ENCODE measurements at regions not wholly inside any gene's neighbourhood (a gene's known extent, or its start where the extent isn't known, plus 50 kb on each side); places are given as distances from the start of the nearest gene placed in this dataset.
"Not testable (repeated sequence)": the region's sequence is repeated elsewhere in the genome, so short reads cannot be mapped to it uniquely, and the experiment has no call there.

- Histone ChIP-seq H3K36me3 (ENCODE audit: control insufficient read depth in 1 of 2, insufficient read depth in 2 of 2, low read length in 2 of 2) (no peaks in the 10 kb centered on the region), H3K27me3 (ENCODE audit: low read depth, low read length) (no peaks in the 10 kb centered on the region), H3K27ac (ENCODE audit: low read length) (no peak overlapping the region), H3K4me3 (ENCODE audit: low read depth in 1 of 2, low read length in 2 of 2) (no peak overlapping the region), H3K4me1 (ENCODE audit: control insufficient read depth in 1 of 2, insufficient read depth in 2 of 2, low read length in 2 of 2) (no peaks in the 10 kb centered on the region), H3K9me3 (ENCODE audit: control insufficient read depth in 1 of 2, low read length in 2 of 2) (peaks cover 0 to 7% of the 10 kb centered on the region in 2 donors)
These were observed 78.0 kb upstream of the ATP5PO start for GRCh38 chr21:33993286-33994231.

- H3K27ac ChIP-seq (ENCODE audit: low read length); H3K27me3 ChIP-seq (ENCODE audit: low read depth, low read length); H3K4me3 ChIP-seq (ENCODE audit: low read depth in 1 of 2, low read length in 2 of 2); H3K4me1 ChIP-seq (ENCODE audit: control insufficient read depth in 1 of 2, insufficient read depth in 2 of 2, low read length in 2 of 2); H3K36me3 ChIP-seq (ENCODE audit: control insufficient read depth in 1 of 2, insufficient read depth in 2 of 2, low read length in 2 of 2); H3K9me3 ChIP-seq (ENCODE audit: control insufficient read depth in 1 of 2, low read length in 2 of 2): not testable (repeated sequence)
These were observed 76.8 kb upstream of the ATP5PO start for GRCh38 chr21:33992412-33992811.

- H3K27ac ChIP-seq (ENCODE audit: low read length), result no peak overlapping the region
- no peaks in the 10 kb centered on the region for H3K36me3 ChIP-seq (ENCODE audit: control insufficient read depth in 1 of 2, insufficient read depth in 2 of 2, low read length in 2 of 2)
- no peak overlapping the region for H3K4me3 ChIP-seq (ENCODE audit: low read depth in 1 of 2, low read length in 2 of 2)
- H3K27me3 ChIP-seq (ENCODE audit: low read depth, low read length), result no peaks in the 10 kb centered on the region
- no peaks in the 10 kb centered on the region for H3K9me3 ChIP-seq (ENCODE audit: control insufficient read depth in 1 of 2, low read length in 2 of 2)
- no peaks in the 10 kb centered on the region for H3K4me1 ChIP-seq (ENCODE audit: control insufficient read depth in 1 of 2, insufficient read depth in 2 of 2, low read length in 2 of 2)
These were observed 75.5 kb upstream of the ATP5PO start for GRCh38 chr21:33991133-33991532.

GRCh38 chr21:33989440-33989839, 73.8 kb upstream of the ATP5PO start:
- Histone ChIP-seq H3K36me3 (ENCODE audit: control insufficient read depth in 1 of 2, insufficient read depth in 2 of 2, low read length in 2 of 2) (no peaks in the 10 kb centered on the region), H3K4me3 (ENCODE audit: low read depth in 1 of 2, low read length in 2 of 2) (no peak overlapping the region), H3K9me3 (ENCODE audit: control insufficient read depth in 1 of 2, low read length in 2 of 2) (no peaks in the 10 kb centered on the region), H3K27ac (ENCODE audit: low read length) (no peak overlapping the region), H3K27me3 (ENCODE audit: low read depth, low read length) (no peaks in the 10 kb centered on the region), H3K4me1 (ENCODE audit: control insufficient read depth in 1 of 2, insufficient read depth in 2 of 2, low read length in 2 of 2) (no peaks in the 10 kb centered on the region)

GRCh38 chr21:33988237-33989017, 72.8 kb upstream of the ATP5PO start:
- Histone ChIP-seq H3K36me3 (ENCODE audit: control insufficient read depth in 1 of 2, insufficient read depth in 2 of 2, low read length in 2 of 2) (no peaks in the 10 kb centered on the region), H3K27ac (ENCODE audit: low read length) (no peak overlapping the region), H3K4me3 (ENCODE audit: low read depth in 1 of 2, low read length in 2 of 2) (no peak overlapping the region), H3K9me3 (ENCODE audit: control insufficient read depth in 1 of 2, low read length in 2 of 2) (no peaks in the 10 kb centered on the region), H3K4me1 (ENCODE audit: control insufficient read depth in 1 of 2, insufficient read depth in 2 of 2, low read length in 2 of 2) (no peaks in the 10 kb centered on the region), H3K27me3 (ENCODE audit: low read depth, low read length) (no peaks in the 10 kb centered on the region)

GRCh38 chr21:33987461-33987860, 71.9 kb upstream of the ATP5PO start:
- H3K9me3 ChIP-seq (ENCODE audit: control insufficient read depth in 1 of 2, low read length in 2 of 2), result no peaks in the 10 kb centered on the region
- no peaks in the 10 kb centered on the region for H3K4me1 ChIP-seq (ENCODE audit: control insufficient read depth in 1 of 2, insufficient read depth in 2 of 2, low read length in 2 of 2)
- no peak overlapping the region for H3K27ac ChIP-seq (ENCODE audit: low read length)
- no peak overlapping the region for H3K4me3 ChIP-seq (ENCODE audit: low read depth in 1 of 2, low read length in 2 of 2)
- no peaks in the 10 kb centered on the region for H3K36me3 ChIP-seq (ENCODE audit: control insufficient read depth in 1 of 2, insufficient read depth in 2 of 2, low read length in 2 of 2)
- H3K27me3 ChIP-seq (ENCODE audit: low read depth, low read length), result no peaks in the 10 kb centered on the region

GRCh38 chr21:33985117-33986050, 69.8 kb upstream of the ATP5PO start:
- Histone ChIP-seq H3K4me1 (ENCODE audit: control insufficient read depth in 1 of 2, insufficient read depth in 2 of 2, low read length in 2 of 2) (no peaks in the 10 kb centered on the region), H3K27me3 (ENCODE audit: low read depth, low read length) (no peaks in the 10 kb centered on the region), H3K4me3 (ENCODE audit: low read depth in 1 of 2, low read length in 2 of 2) (no peak overlapping the region), H3K9me3 (ENCODE audit: control insufficient read depth in 1 of 2, low read length in 2 of 2) (no peaks in the 10 kb centered on the region), H3K36me3 (ENCODE audit: control insufficient read depth in 1 of 2, insufficient read depth in 2 of 2, low read length in 2 of 2) (no peaks in the 10 kb centered on the region), H3K27ac (ENCODE audit: low read length) (no peak overlapping the region)

- H3K27me3 ChIP-seq (ENCODE audit: low read depth, low read length), result no peaks in the 10 kb centered on the region
- no peak overlapping the region for H3K4me3 ChIP-seq (ENCODE audit: low read depth in 1 of 2, low read length in 2 of 2)
- H3K36me3 ChIP-seq (ENCODE audit: control insufficient read depth in 1 of 2, insufficient read depth in 2 of 2, low read length in 2 of 2), result no peaks in the 10 kb centered on the region
- no peaks in the 10 kb centered on the region for H3K9me3 ChIP-seq (ENCODE audit: control insufficient read depth in 1 of 2, low read length in 2 of 2)
- H3K4me1 ChIP-seq (ENCODE audit: control insufficient read depth in 1 of 2, insufficient read depth in 2 of 2, low read length in 2 of 2), result no peaks in the 10 kb centered on the region
- H3K27ac ChIP-seq (ENCODE audit: low read length), result no peak overlapping the region
These were observed 68.4 kb upstream of the ATP5PO start for GRCh38 chr21:33984021-33984481.

GRCh38 chr21:33981391-33982101, 65.9 kb upstream of the ATP5PO start:
- Histone ChIP-seq H3K36me3 (ENCODE audit: control insufficient read depth in 1 of 2, insufficient read depth in 2 of 2, low read length in 2 of 2) (no peaks in the 10 kb centered on the region), H3K27me3 (ENCODE audit: low read depth, low read length) (no peaks in the 10 kb centered on the region), H3K9me3 (ENCODE audit: control insufficient read depth in 1 of 2, low read length in 2 of 2) (no peaks in the 10 kb centered on the region), H3K4me1 (ENCODE audit: control insufficient read depth in 1 of 2, insufficient read depth in 2 of 2, low read length in 2 of 2) (peaks cover 0 to under 1% of the 10 kb centered on the region in 2 donors), H3K4me3 (ENCODE audit: low read depth in 1 of 2, low read length in 2 of 2) (no peak overlapping the region), H3K27ac (ENCODE audit: low read length) (no peak overlapping the region)

- no peak overlapping the region for H3K27ac ChIP-seq (ENCODE audit: low read length)
- H3K4me1 ChIP-seq (ENCODE audit: control insufficient read depth in 1 of 2, insufficient read depth in 2 of 2, low read length in 2 of 2), result peaks cover 0 to 11% of the 10 kb centered on the region in 2 donors
- no peaks in the 10 kb centered on the region for H3K9me3 ChIP-seq (ENCODE audit: control insufficient read depth in 1 of 2, low read length in 2 of 2)
- no peaks in the 10 kb centered on the region for H3K27me3 ChIP-seq (ENCODE audit: low read depth, low read length)
- no peak overlapping the region for H3K4me3 ChIP-seq (ENCODE audit: low read depth in 1 of 2, low read length in 2 of 2)
- no peaks in the 10 kb centered on the region for H3K36me3 ChIP-seq (ENCODE audit: control insufficient read depth in 1 of 2, insufficient read depth in 2 of 2, low read length in 2 of 2)
These were observed 64.8 kb upstream of the ATP5PO start for GRCh38 chr21:33980276-33980916.
